T-helper 17 cell (primary cell): ENCODE measurements at regions not wholly inside any gene's neighbourhood (a gene's known extent, or its start where the extent isn't known, plus 50 kb on each side); places are given as distances from the start of the nearest gene placed in this dataset.
"Not testable (repeated sequence)": the region's sequence is repeated elsewhere in the genome, so short reads cannot be mapped to it uniquely, and the experiment has no call there.

Experiments used
- ATAC-seq: fragments of 150-1000 bp; cut with Tn5 transposase; 2 replicates; pipeline ENCODE4 v1.10.0; 2021; ENCODE audit warnings: mild to moderate bottlenecking, moderate library complexity
- DNase-seq, 3 donors: peaks; one replicate each; pipeline versions ENCODE4 v3.0.0 to v3.0.0-alpha.2; 2020 to 2021
- H3K9me3 ChIP-seq: one replicate; pipeline ENCODE4 v1.7.0; 2013; ENCODE audit warnings: low read length, mild to moderate bottlenecking; ENCODE audit not compliant: control insufficient read depth, poor library complexity, severe bottlenecking
- H3K27ac Mint-ChIP-seq: one replicate; pipeline ENCODE4 v1.8.0; 2022; ENCODE audit warnings: mild to moderate bottlenecking, moderate library complexity, mixed read lengths
- H3K27me3 Mint-ChIP-seq: one replicate; pipeline ENCODE4 v1.8.0; 2022; ENCODE audit warnings: mixed read lengths
- H3K36me3 Mint-ChIP-seq: one replicate; pipeline ENCODE4 v1.8.0; 2022; ENCODE audit warnings: low read depth, mixed read lengths
- H3K4me1 Mint-ChIP-seq: one replicate; pipeline ENCODE4 v1.8.0; 2022; ENCODE audit warnings: mild to moderate bottlenecking, mixed read lengths
- H3K4me3 Mint-ChIP-seq: one replicate; pipeline ENCODE4 v1.8.0; 2022; ENCODE audit warnings: mild to moderate bottlenecking, moderate library complexity, mixed read lengths

DNA sequence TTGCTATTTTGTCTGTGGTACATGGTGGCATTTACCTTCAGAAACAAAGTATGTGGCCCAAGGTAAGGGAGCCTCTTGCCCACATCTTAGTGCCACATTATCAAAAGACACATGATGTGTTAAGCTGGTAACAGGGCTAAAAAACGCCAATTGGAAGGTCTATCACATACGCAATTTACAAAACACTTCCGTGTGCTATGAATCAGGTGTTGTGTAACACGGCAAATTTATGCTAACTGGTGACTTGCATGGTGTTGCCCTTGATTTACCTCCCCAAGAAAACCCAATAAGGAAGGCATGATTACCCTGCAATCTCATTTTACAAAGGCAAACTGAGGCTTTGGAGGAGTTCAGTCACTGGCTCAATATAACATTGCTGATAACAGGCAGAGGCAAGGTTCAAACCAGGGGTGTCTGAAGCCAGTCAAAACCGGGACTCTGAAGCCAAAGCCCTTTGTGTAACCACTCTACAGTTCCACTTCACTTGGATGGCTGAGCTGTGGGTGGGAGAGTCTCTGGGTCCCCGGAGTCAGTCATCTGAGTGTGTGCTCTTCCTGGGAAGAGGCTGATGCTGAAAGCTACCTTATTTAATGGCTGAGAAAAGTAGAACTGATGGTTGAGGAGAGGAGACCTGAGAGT, 103.9 kb upstream of the BCL6 start:
- H3K4me3 Mint-ChIP-seq = no peak overlapping the region
- H3K9me3 ChIP-seq = no peaks in the 10 kb centered on the region
- DNase-seq = no peak

DNA sequence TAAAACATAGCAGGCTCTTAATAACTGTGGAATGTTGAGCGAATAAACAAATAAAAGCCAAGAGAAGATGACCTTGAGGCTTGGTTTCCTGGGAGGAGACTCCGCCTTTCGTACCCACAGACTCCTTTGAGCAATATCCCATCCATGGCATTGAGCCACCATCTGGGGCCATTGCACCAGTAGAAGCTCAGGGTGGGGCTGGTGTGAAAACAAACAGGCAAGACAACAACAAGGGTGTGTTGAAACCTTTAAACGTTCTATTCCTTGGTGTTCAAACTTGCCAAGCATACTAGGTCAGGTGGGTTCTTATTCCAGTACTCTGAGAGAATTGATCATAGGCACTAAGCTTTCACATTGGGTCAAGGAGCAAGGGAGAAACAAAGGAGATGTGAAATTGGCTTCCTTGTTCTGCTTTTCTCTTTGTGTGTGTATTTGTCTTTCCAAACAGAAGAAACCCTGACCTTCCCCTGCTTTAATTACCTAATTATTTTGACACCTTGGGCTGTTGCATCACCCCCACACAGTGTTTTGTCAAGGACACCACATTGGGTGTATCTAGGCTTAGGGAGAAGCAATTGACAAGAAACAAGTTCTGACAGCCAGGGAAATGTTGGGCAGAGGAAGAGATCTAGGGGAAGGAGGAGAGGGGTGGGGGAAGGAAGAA, 105.1 kb upstream of the BCL6 start:
- Mint-ChIP-seq H3K36me3 (no peaks in the 10 kb centered on the region), H3K4me1 (peaks cover 2% of the 10 kb centered on the region), H3K27me3 (no peaks in the 10 kb centered on the region), H3K27ac (no peak overlapping the region), H3K4me3 (no peak overlapping the region)
- no peaks in the 10 kb centered on the region for H3K9me3 ChIP-seq
- DNase-seq (no peak), ATAC-seq (no peak)

More for the DNA sequence above, 103.9 kb upstream of the BCL6 start:
- peaks cover 2% of the 10 kb centered on the region for H3K4me1 Mint-ChIP-seq
- no peak for ATAC-seq
- no peaks in the 10 kb centered on the region for H3K36me3 Mint-ChIP-seq
- no peak overlapping the region for H3K27ac Mint-ChIP-seq
- H3K27me3 Mint-ChIP-seq = no peaks in the 10 kb centered on the region

DNA sequence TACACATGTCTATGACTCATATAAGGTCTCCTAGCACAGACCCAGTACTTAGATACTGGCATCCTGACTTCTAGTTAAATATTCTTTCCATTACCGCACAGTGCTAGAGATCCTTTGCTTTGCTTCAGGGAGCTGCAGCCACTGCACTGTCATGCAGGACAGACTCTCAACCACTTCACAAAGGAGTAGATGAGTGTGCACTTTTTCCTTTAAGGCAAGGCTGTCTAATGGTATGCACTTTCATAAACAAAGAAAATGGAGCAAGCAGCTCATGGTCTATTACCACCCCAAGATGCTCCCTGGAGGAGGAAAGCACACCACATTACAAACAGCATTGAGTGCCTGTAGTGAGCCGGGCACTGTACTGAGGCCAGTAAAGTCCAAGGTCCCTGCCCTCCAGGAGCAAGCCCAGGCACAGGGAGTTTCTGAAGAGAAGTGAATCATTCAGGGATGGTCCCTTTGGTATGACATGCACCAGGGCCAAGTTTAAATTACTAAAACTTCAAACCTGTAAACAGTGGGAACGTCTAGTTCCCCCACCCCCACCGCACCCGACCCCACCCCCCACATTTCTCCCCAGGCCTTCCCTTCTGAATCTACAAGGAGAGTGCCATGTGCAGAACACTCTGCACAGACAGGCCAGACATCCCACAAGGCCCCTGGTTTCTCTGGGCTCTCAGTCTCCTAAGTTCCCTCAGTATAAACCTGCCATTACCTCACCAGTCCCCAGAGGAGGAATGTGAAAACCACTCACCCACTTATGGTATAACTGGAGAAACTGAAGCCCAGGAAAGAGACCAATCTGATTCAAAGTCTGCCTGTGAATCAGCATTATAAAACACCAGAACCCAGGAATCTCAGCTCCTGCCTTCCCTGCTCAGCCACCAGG, 107.8 kb upstream of the BCL6 start:
- ATAC-seq = no peak
- no peak overlapping the region for H3K27ac Mint-ChIP-seq
- no peaks in the 10 kb centered on the region for H3K4me1 Mint-ChIP-seq
- DNase-seq = no peak
- no peaks in the 10 kb centered on the region for H3K27me3 Mint-ChIP-seq
- H3K36me3 Mint-ChIP-seq = no peaks in the 10 kb centered on the region
- H3K4me3 Mint-ChIP-seq = no peak overlapping the region
- no peaks in the 10 kb centered on the region for H3K9me3 ChIP-seq

- no peak for ATAC-seq
- no peak overlapping the region for H3K27ac Mint-ChIP-seq
- H3K4me3 Mint-ChIP-seq = no peak overlapping the region
Observed at GRCh38 chr3:187855131-187855530, 109.9 kb upstream of the BCL6 start.

DNA sequence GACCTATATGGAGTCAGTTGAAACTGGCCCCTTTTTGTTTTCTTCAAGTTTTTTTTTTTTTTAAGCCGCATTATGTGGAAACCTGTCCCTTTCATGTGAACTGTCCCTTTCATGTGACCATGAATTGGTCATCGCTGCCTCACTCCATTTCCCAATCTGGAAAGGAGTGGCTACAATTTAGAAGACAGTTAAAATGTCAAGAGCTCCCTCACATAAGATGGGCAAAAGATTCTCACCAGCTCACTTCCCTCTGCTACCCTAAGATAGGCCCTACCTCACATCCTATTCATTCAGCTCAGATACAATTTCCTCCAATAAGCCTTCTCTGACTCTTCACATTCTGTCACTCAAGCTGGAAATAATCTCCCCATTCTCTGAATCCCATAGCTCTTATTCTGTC, 111.3 kb upstream of the BCL6 start:
- H3K4me1 Mint-ChIP-seq = no peaks in the 10 kb centered on the region
- H3K9me3 ChIP-seq = no peaks in the 10 kb centered on the region
- H3K27me3 Mint-ChIP-seq = no peaks in the 10 kb centered on the region
- peaks cover 4% of the 10 kb centered on the region for H3K36me3 Mint-ChIP-seq
- no peak for ATAC-seq
- H3K27ac Mint-ChIP-seq = no peak overlapping the region
- DNase-seq = no peak
- no peak overlapping the region for H3K4me3 Mint-ChIP-seq

More at GRCh38 chr3:187855131-187855530, 109.9 kb upstream of the BCL6 start:
- H3K36me3 Mint-ChIP-seq = peaks cover 2% of the 10 kb centered on the region
- no peak for DNase-seq
- no peaks in the 10 kb centered on the region for H3K9me3 ChIP-seq
- no peaks in the 10 kb centered on the region for H3K4me1 Mint-ChIP-seq
- no peaks in the 10 kb centered on the region for H3K27me3 Mint-ChIP-seq

GRCh38 chr3:187858041-187858440, 112.8 kb upstream of the BCL6 start:
- ATAC-seq = no peak
- Mint-ChIP-seq H3K27ac (no peak overlapping the region), H3K36me3 (peaks cover 4% of the 10 kb centered on the region), H3K27me3 (no peaks in the 10 kb centered on the region), H3K4me1 (no peaks in the 10 kb centered on the region), H3K4me3 (no peak overlapping the region)
- H3K9me3 ChIP-seq = no peaks in the 10 kb centered on the region
- no peak for DNase-seq

- ATAC-seq (no peak), DNase-seq (no peak)
- H3K4me3 Mint-ChIP-seq = no peak overlapping the region
- H3K4me1 Mint-ChIP-seq = no peaks in the 10 kb centered on the region
- no peaks in the 10 kb centered on the region for H3K27me3 Mint-ChIP-seq
- no peak overlapping the region for H3K27ac Mint-ChIP-seq
- no peaks in the 10 kb centered on the region for H3K9me3 ChIP-seq
- peaks cover 4% of the 10 kb centered on the region for H3K36me3 Mint-ChIP-seq
Observed at GRCh38 chr3:187858711-187859110, 113.4 kb upstream of the BCL6 start.

GRCh38 chr3:187862701-187863277, 117.5 kb upstream of the BCL6 start:
- not testable (repeated sequence) for H3K36me3 Mint-ChIP-seq, H3K4me3 Mint-ChIP-seq, H3K4me1 Mint-ChIP-seq, DNase-seq, ATAC-seq, H3K27me3 Mint-ChIP-seq, H3K27ac Mint-ChIP-seq, H3K9me3 ChIP-seq

DNA sequence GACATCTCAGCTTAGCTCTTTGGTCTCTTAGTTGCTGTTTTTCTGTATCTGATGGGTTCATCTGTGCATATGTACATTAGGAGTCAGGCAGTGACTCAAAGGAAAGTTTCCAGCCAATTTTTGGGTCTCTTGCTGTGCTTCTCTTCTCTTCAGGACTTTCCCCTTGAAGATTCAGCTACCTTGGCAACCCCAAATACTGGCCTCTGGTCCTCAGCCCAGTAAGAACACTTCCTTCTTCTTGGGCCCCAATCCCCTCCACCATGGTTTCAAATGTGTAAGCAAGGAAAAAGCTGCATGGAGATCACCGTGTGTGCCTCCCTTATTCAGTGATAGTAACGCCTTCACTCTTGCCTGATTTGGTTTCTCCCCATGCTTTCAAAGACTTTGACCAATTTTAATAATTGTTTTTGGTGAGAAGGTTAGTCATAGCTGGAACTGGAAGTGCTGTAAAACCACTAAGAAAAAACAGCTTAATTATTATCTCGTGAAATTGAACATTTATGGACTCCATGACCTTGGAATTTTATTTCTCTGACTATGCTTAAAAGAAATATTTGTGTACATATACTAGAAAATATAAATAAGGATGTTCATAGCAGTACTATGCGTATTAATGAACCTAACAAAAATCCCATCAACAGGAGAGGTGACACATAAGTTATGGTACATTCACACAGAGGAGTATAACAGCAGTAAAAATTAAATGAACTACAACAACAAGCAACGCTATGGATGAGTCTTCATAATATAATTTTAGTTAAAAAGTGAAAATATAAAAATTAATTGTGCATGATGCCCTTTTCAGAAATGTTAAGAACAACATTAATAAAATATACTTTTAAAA, 125.3 kb upstream of the BCL6 start:
- peaks cover 3% of the 10 kb centered on the region for H3K4me1 Mint-ChIP-seq
- no peak overlapping the region for H3K27ac Mint-ChIP-seq
- H3K9me3 ChIP-seq = no peaks in the 10 kb centered on the region
- no peak overlapping the region for H3K4me3 Mint-ChIP-seq
- DNase-seq = no peak
- H3K36me3 Mint-ChIP-seq = no peaks in the 10 kb centered on the region
- H3K27me3 Mint-ChIP-seq = no peaks in the 10 kb centered on the region
- ATAC-seq = no peak

DNA sequence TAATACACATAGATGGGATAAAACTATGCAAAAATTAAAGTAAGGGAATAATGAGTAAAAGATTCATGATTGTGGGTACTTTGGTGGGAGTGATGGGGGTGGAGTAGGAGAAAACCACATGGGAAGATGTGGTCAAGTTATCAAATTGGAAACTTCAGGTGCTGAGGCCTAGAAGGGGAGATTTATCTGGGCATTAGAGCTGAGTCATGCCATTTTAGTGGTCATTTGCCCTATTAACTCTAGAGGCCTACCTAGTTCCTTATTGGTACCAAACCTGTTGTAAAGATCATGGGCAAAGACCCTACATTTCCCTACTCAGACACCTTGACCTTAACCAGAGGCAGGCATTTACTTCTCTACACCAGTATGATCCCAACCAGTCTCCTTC, 125.9 kb upstream of the BCL6 start:
- H3K4me1 Mint-ChIP-seq = peaks cover 3% of the 10 kb centered on the region
- no peaks in the 10 kb centered on the region for H3K9me3 ChIP-seq
- no peaks in the 10 kb centered on the region for H3K36me3 Mint-ChIP-seq
- DNase-seq (no peak), ATAC-seq (no peak)
- H3K27me3 Mint-ChIP-seq = no peaks in the 10 kb centered on the region
- H3K4me3 Mint-ChIP-seq = no peak overlapping the region
- H3K27ac Mint-ChIP-seq = no peak overlapping the region

GRCh38 chr3:187871848-187872247, 126.6 kb upstream of the BCL6 start:
- DNase-seq (no peak), ATAC-seq (no peak)
- peaks cover 3% of the 10 kb centered on the region for H3K4me1 Mint-ChIP-seq
- H3K36me3 Mint-ChIP-seq = no peaks in the 10 kb centered on the region
- no peaks in the 10 kb centered on the region for H3K9me3 ChIP-seq
- H3K27me3 Mint-ChIP-seq = no peaks in the 10 kb centered on the region
- no peak overlapping the region for H3K4me3 Mint-ChIP-seq
- H3K27ac Mint-ChIP-seq = no peak overlapping the region

GRCh38 chr3:187873843-187874242, 128.6 kb upstream of the BCL6 start:
- H3K9me3 ChIP-seq = no peaks in the 10 kb centered on the region
- H3K36me3 Mint-ChIP-seq = no peaks in the 10 kb centered on the region
- ATAC-seq (no peak), DNase-seq (no peak)
- H3K4me1 Mint-ChIP-seq = peaks cover 3% of the 10 kb centered on the region
- H3K4me3 Mint-ChIP-seq = no peak overlapping the region
- H3K27me3 Mint-ChIP-seq = no peaks in the 10 kb centered on the region
- H3K27ac Mint-ChIP-seq = no peak overlapping the region
